T-helper 1 cell (primary cell): ENCODE measurements at regions not wholly inside any gene's neighbourhood (a gene's known extent, or its start where the extent isn't known, plus 50 kb on each side); places are given as distances from the start of the nearest gene placed in this dataset.
"Not testable (repeated sequence)": the region's sequence is repeated elsewhere in the genome, so short reads cannot be mapped to it uniquely, and the experiment has no call there.

Experiments
- DNase-seq, 5 donors: peaks; one replicate each; pipeline ENCODE4 v3.0.0-alpha.2; 2012 to 2020

GRCh38 chr13:43946281-43946680, 66.6 kb downstream of the LACC1 start:
- no peak for DNase-seq

- no peak for DNase-seq
Measured at GRCh38 chr13:43947897-43948458, 68.3 kb downstream of the LACC1 start.

- no peak for DNase-seq
Measured at GRCh38 chr13:43953370-43953769, 73.7 kb downstream of the LACC1 start.

- not testable (repeated sequence) for DNase-seq
Measured at GRCh38 chr13:43956975-43957374, 77.3 kb downstream of the LACC1 start.

- DNase-seq: no peak
Measured at GRCh38 chr13:43959291-43959690, 79.6 kb downstream of the LACC1 start.

GRCh38 chr13:43961909-43962308, 82.2 kb downstream of the LACC1 start:
- no peak for DNase-seq

- no peak for DNase-seq
Measured at GRCh38 chr13:43963726-43964125, 84.0 kb downstream of the LACC1 start.

- DNase-seq: no peak
Measured at GRCh38 chr13:43964698-43965458, 85.2 kb downstream of the LACC1 start.

GRCh38 chr13:43965459-43965845, 85.7 kb downstream of the LACC1 start:
- no peak for DNase-seq

- DNase-seq: not testable (repeated sequence)
Measured at GRCh38 chr13:43968251-43968942, 88.7 kb downstream of the LACC1 start.

GRCh38 chr13:43968943-43969690, 89.4 kb downstream of the LACC1 start:
- not testable (repeated sequence) for DNase-seq

GRCh38 chr13:43969919-43970318, 90.2 kb downstream of the LACC1 start:
- DNase-seq: not testable (repeated sequence)

- DNase-seq: not testable (repeated sequence)
Measured at GRCh38 chr13:43970520-43971242, 91.0 kb downstream of the LACC1 start.

GRCh38 chr13:43971324-43971723, 91.6 kb downstream of the LACC1 start:
- not testable (repeated sequence) for DNase-seq

- DNase-seq: no peak
Measured at GRCh38 chr13:43977911-43978310, 98.2 kb downstream of the LACC1 start.

- no peak for DNase-seq
Measured at GRCh38 chr13:43978688-43979087, 99.0 kb downstream of the LACC1 start.

GRCh38 chr13:43979492-43979891, 99.8 kb downstream of the LACC1 start:
- DNase-seq: no peak

GRCh38 chr13:43980587-43980986, 100.9 kb downstream of the LACC1 start:
- no peak for DNase-seq

GRCh38 chr13:43981091-43981490, 101.4 kb downstream of the LACC1 start:
- DNase-seq: no peak

- DNase-seq: no peak
Measured at GRCh38 chr13:43981512-43982301, 102.0 kb downstream of the LACC1 start.

GRCh38 chr13:43983373-43983772, 103.7 kb downstream of the LACC1 start:
- DNase-seq: no peak

GRCh38 chr13:43984292-43984691, 104.6 kb downstream of the LACC1 start:
- DNase-seq: no peak
